ENCODE measurements at regions not wholly inside any gene's neighbourhood (a gene's known extent, or its start where the extent isn't known, plus 50 kb on each side); places are given as distances from the start of the nearest gene placed in this dataset.

DNA sequence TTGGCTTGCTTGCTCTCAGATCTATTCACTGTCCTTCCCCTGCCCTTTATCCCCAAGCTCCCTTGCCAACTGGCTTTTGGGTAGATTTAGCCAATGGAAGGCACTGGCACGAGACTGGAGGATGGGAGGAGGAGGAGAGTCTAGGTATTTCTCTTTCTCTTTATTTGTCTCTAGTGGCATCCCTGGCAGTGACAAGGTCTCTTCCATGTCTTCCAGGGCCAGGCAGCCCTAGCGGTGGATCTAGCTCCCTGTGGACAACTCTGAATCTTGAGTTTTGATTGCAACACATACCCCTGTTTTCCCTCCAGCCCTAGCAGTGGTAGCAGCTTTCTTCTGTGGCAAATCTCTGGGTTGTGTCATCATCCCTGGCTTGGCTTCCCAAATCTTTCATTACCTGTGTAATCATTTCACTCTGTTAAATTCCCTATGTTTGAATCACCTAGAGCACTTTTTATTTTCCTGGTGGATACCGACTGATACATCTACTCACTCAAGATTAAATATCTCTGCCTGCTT lies 171.1 kb upstream of the IRX6 start:
- TF ChIP-seq, protein P1, sequence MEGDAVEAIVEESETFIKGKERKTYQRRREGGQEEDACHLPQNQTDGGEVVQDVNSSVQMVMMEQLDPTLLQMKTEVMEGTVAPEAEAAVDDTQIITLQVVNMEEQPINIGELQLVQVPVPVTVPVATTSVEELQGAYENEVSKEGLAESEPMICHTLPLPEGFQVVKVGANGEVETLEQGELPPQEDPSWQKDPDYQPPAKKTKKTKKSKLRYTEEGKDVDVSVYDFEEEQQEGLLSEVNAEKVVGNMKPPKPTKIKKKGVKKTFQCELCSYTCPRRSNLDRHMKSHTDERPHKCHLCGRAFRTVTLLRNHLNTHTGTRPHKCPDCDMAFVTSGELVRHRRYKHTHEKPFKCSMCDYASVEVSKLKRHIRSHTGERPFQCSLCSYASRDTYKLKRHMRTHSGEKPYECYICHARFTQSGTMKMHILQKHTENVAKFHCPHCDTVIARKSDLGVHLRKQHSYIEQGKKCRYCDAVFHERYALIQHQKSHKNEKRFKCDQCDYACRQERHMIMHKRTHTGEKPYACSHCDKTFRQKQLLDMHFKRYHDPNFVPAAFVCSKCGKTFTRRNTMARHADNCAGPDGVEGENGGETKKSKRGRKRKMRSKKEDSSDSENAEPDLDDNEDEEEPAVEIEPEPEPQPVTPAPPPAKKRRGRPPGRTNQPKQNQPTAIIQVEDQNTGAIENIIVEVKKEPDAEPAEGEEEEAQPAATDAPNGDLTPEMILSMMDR (IDR thresholded peaks at IDR 0.05; ENCODE audit: extremely low read depth in 1 of 2, insufficient read depth in 1 of 2, low read depth in 1 of 2, low read length in 2 of 2) = no peak
- TF ChIP-seq POLR2A (IDR thresholded peaks at IDR 0.05; ENCODE audit: low read depth, low read length) (no peak), EZH2 (IDR thresholded peaks at IDR 0.05; ENCODE audit: borderline replicate concordance, low read depth, low read length, severe bottlenecking) (no peak), POLR2AphosphoS5 (IDR thresholded peaks at IDR 0.05; ENCODE audit: insufficient read depth, low read depth, low read length) (no peak)
- TF ChIP-seq, protein P2, sequence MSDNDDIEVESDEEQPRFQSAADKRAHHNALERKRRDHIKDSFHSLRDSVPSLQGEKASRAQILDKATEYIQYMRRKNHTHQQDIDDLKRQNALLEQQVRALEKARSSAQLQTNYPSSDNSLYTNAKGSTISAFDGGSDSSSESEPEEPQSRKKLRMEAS (IDR thresholded peaks at IDR 0.05; ENCODE audit: insufficient read depth, insufficient read length) = no peak

Data from endothelial cell of umbilical vein (primary cell).